ENCODE measurements at regions not wholly inside any gene's neighbourhood (a gene's known extent, or its start where the extent isn't known, plus 50 kb on each side); places are given as distances from the start of the nearest gene placed in this dataset.

DNA sequence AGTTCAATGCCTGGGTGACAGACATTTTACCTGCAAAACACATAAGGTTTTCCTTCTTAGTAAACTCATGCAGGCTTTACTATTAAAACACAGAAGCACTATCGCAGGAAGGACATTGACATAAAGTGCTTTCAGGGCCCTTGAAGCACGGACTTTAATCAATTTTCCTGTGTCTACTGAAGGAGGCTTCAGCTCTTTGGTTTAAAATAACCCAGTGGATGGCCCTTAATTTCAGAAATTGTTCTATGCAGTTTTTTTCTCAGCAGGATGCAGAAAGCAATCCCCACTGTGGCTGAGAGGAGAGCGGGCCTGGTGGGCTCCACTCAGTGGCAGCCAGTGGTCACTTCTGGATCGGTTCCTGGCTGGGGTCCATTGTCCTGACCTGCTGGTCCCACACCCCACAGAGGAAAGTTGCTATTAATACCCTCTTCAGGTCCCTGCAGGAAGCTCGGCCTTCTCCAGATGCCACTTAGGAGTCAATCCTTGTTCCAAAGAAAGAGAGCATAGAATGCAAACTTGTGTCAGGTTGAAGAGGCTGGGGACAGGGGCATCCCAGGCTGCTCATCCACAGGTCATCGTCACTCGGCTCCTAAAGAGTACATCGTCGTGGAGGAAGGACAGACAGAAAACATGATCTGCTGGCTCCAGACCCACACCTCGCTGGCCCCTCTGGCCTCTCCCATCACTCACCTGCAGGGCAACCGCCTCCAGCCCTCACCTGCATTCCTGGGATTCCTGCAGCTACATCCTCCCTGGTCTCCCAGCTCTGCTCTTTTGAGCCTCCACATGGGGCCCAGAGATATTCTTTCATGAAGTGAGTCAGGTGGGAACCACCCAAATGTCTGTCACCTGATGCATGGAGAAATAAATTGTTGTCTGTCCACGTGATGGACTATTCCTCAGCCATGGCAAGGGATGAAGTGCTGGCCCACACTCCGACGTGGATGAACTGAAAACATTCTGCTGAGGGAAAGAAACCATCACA, 153.1 kb downstream of the PSMG1 start:
- Histone ChIP-seq H3K36me3 (ENCODE audit: control insufficient read depth in 4 of 4, insufficient read depth in 4 of 4, low read length in 4 of 4) (no peaks in the 10 kb centered on the region), H3K9ac (ENCODE audit: insufficient read depth in 1 of 2, low read length in 2 of 2) (peak overlapping the region in 1 of 2 donors; percentile 62), H3K9me3 (ENCODE audit: control insufficient read depth in 4 of 4, insufficient read depth in 3 of 4, low read length in 3 of 4) (peaks cover 0 to 3% (median 0%) of the 10 kb centered on the region in 4 donors), H3K27me3 (ENCODE audit: control insufficient read depth in 3 of 3, insufficient read depth in 3 of 3, low read length in 2 of 3) (no peaks in the 10 kb centered on the region), H3K27ac (ENCODE audit: low read depth in 1 of 2, low read length in 1 of 2) (no peak overlapping the region), H3K4me3 (no peak overlapping the region), H3K4me1 (ENCODE audit: control insufficient read depth in 5 of 5, insufficient read depth in 5 of 5, low read length in 5 of 5) (peaks cover 7 to 46% (median 17%) of the 10 kb centered on the region in 5 donors)
- TF ChIP-seq, protein P1, sequence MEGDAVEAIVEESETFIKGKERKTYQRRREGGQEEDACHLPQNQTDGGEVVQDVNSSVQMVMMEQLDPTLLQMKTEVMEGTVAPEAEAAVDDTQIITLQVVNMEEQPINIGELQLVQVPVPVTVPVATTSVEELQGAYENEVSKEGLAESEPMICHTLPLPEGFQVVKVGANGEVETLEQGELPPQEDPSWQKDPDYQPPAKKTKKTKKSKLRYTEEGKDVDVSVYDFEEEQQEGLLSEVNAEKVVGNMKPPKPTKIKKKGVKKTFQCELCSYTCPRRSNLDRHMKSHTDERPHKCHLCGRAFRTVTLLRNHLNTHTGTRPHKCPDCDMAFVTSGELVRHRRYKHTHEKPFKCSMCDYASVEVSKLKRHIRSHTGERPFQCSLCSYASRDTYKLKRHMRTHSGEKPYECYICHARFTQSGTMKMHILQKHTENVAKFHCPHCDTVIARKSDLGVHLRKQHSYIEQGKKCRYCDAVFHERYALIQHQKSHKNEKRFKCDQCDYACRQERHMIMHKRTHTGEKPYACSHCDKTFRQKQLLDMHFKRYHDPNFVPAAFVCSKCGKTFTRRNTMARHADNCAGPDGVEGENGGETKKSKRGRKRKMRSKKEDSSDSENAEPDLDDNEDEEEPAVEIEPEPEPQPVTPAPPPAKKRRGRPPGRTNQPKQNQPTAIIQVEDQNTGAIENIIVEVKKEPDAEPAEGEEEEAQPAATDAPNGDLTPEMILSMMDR (IDR thresholded peaks at IDR 0.05; ENCODE audit: control extremely low read depth, extremely low read depth), result no peak
- peak in 2 of 3 donors; percentile 50 to 61 for DNase-seq
- 73 to 81% methylated on average over 14 of the region's 14 CpGs for WGBS, 2 donors
- no peak for ATAC-seq (ENCODE audit: insufficient read depth, low FRiP score)

DNA sequence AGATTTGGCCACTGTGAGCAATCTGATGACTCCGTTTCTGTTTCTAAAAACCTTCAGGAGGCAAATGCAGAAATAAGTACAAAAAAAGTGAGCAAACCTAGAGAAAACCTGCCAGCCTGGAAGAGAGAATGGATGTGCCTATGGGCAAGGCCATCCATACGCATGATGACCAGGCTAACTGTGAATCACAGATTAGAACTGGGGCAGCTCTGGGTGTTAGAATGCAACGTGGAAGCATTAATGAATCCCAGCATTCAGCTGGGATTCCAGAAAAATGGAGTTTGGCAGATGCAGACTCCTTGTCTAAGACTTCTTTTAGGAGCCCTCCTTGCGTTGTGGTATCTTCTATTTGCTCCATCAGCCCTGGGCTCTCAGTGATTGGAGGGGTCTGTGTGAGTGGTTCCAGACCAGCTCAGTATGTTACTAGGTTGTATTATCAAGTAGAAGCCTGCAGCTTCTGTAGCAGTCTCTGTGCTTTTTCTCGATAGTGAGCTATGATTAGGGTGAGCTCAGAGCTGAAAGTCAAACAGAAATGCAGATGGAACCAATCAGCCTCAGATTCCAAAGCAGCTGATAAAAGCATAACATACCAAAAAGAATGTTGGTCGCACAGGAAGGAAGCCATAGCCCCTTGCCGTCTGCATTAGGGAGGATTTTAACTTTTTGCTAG, 154.0 kb downstream of the PSMG1 start:
- no peak overlapping the region for H3K4me3 ChIP-seq
- H3K9ac ChIP-seq (ENCODE audit: insufficient read depth in 1 of 2, low read length in 2 of 2), result peak overlapping the region in 1 of 2 donors; percentile 62
- H3K9me3 ChIP-seq (ENCODE audit: control insufficient read depth in 4 of 4, insufficient read depth in 3 of 4, low read length in 3 of 4), result peaks cover 0 to 3% (median 0%) of the 10 kb centered on the region in 4 donors
- DNase-seq (peak; percentile 80 to 97 (median 96)), ATAC-seq (ENCODE audit: insufficient read depth, low FRiP score) (no peak)
- peaks cover 7 to 38% (median 11%) of the 10 kb centered on the region in 5 donors for H3K4me1 ChIP-seq (ENCODE audit: control insufficient read depth in 5 of 5, insufficient read depth in 5 of 5, low read length in 5 of 5)
- H3K27ac ChIP-seq (ENCODE audit: low read depth in 1 of 2, low read length in 1 of 2), result peak overlapping the region in 1 of 2 donors; percentile 29
- WGBS, 2 donors, result 69 to 81% methylated on average over 7 of the region's 7 CpGs
- no peaks in the 10 kb centered on the region for H3K27me3 ChIP-seq (ENCODE audit: control insufficient read depth in 3 of 3, insufficient read depth in 3 of 3, low read length in 2 of 3)
- TF ChIP-seq, protein P1 (IDR thresholded peaks at IDR 0.05; ENCODE audit: control extremely low read depth, extremely low read depth), result no peak
- no peaks in the 10 kb centered on the region for H3K36me3 ChIP-seq (ENCODE audit: control insufficient read depth in 4 of 4, insufficient read depth in 4 of 4, low read length in 4 of 4)

DNA sequence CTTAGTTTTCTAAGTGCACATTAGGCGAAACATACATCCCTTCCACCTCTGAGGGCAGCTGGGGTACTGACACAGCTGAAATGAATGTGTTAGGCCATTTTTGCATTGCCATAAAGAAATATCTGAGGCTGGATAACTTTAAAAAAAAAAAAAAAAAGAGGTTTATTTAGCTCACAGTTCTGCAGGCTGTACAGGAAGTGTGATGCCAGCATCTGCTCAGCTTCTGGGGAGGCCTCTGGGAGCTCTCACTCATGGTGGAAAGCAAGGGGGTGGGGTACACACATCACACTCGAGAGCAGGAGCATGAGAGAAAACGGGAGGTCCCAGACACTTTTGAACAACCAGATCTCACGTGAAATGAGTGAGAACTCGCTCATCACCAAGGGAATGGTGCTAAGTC, 158.1 kb downstream of the PSMG1 start:
- ATAC-seq (ENCODE audit: insufficient read depth, low FRiP score) (no peak), DNase-seq (no peak)
- Histone ChIP-seq H3K36me3 (ENCODE audit: control insufficient read depth in 4 of 4, insufficient read depth in 4 of 4, low read length in 4 of 4) (no peaks in the 10 kb centered on the region), H3K4me3 (no peak overlapping the region), H3K27ac (ENCODE audit: low read depth in 1 of 2, low read length in 1 of 2) (no peak overlapping the region), H3K4me1 (ENCODE audit: control insufficient read depth in 5 of 5, insufficient read depth in 5 of 5, low read length in 5 of 5) (peaks cover 10 to 49% (median 32%) of the 10 kb centered on the region in 5 donors), H3K27me3 (ENCODE audit: control insufficient read depth in 3 of 3, insufficient read depth in 3 of 3, low read length in 2 of 3) (no peaks in the 10 kb centered on the region), H3K9ac (ENCODE audit: insufficient read depth in 1 of 2, low read length in 2 of 2) (no peak overlapping the region), H3K9me3 (ENCODE audit: control insufficient read depth in 4 of 4, insufficient read depth in 3 of 4, low read length in 3 of 4) (peaks cover 0 to 3% (median 0%) of the 10 kb centered on the region in 4 donors)
- WGBS, 2 donors, result 96 to 98% methylated on average over 5 of the region's 5 CpGs
- TF ChIP-seq, protein P1 (IDR thresholded peaks at IDR 0.05; ENCODE audit: control extremely low read depth, extremely low read depth), result no peak

All from lung (tissue), 11 donors.